K562 (cell line): ENCODE measurements at regions not wholly inside any gene's neighbourhood (a gene's known extent, or its start where the extent isn't known, plus 50 kb on each side); places are given as distances from the start of the nearest gene placed in this dataset.

Experiments used
- ATAC-seq: fragments of 200-7000 bp; cut with Tn5 transposase; 3 replicates; pipeline ENCODE4 v1.9.1; 2020; ENCODE audit warnings: moderate library complexity
- BruUV-seq: library from RNA; stranded (reverse); fragments of 400-500 nt; replicated peaks from 2 replicates; lab custom pipeline; 2021; lab: Mats Ljungman, UMichigan
- CTCF ChIA-PET: fragments of 300-600 bp; formaldehyde crosslinking; extraction: SDS; loops from one replicate; lab custom pipeline; 2021; ENCODE audit warnings: low intra/inter-chr PET ratio; lab: Yijun Ruan, JAX
- POLR2A ChIA-PET: fragments of 300-600, 350-650 bp; sonication (Branson Sonifier 250); formaldehyde crosslinking; extraction: SDS; loops from one replicate; lab custom pipeline; 2021; ENCODE audit warnings: antibody characterized with exemption, inconsistent platforms; lab: Yijun Ruan, JAX
- DNase-seq, 4 experiments: peaks; one replicate each; pipeline versions ENCODE4 v3.0.0 to v3.0.0-alpha.2; 2011 to 2018; ENCODE audit warnings: low spot score in 3 of 4, mixed read lengths in 3 of 4; ENCODE audit errors: extremely low read depth in 1 of 4
- FAIRE-seq: peaks from 2 replicates; lab custom pipeline; 2011; peaks lifted over from hg19 to GRCh38; lab: Jason Lieb, UNC
- H2AFZ ChIP-seq: 2 replicates; pipeline ENCODE4 v1.6.0; 2011; ENCODE audit warnings: low read depth, low read length, control low read depth, inconsistent platforms
- H3K27ac ChIP-seq: fragments of 200-600 bp; 3 replicates; pipeline ENCODE4 v1.8.0; 2011; ENCODE audit warnings: low read depth, mild to moderate bottlenecking, control low read depth, inconsistent platforms, low read length, moderate library complexity, mixed read lengths; ENCODE audit errors: extremely low read depth
- H3K27me3 ChIP-seq, 2 experiments: fragments of 300-600 bp in 1 of 2; 2 replicates in 1 of 2; 3 replicates in 1 of 2; pipeline versions ENCODE4 v1.6.0 to v1.8.0; 2011; ENCODE audit warnings: inconsistent platforms in 2 of 2, low read length in 2 of 2, mild to moderate bottlenecking in 1 of 2, mixed read lengths in 1 of 2, moderate library complexity in 1 of 2; ENCODE audit not compliant: control insufficient read depth in 2 of 2, insufficient read depth in 2 of 2
- H3K36me3 ChIP-seq: fragments of 300-600 bp; 3 replicates; pipeline ENCODE4 v1.8.0; 2011; ENCODE audit warnings: mild to moderate bottlenecking, low read length, inconsistent platforms; ENCODE audit not compliant: control insufficient read depth, insufficient read depth
- H3K4me1 ChIP-seq, 2 experiments: fragments of 200-600 bp in 1 of 2; replicated peaks in 1 of 2; 2 replicates in 1 of 2; 3 replicates in 1 of 2; pipeline versions ENCODE4 v1.5.1 to v1.8.0; 2011; ENCODE audit warnings: inconsistent platforms in 2 of 2, low read length in 2 of 2, mild to moderate bottlenecking in 1 of 2, mixed read lengths in 1 of 2, moderate library complexity in 1 of 2; ENCODE audit not compliant: control insufficient read depth in 2 of 2, insufficient read depth in 2 of 2
- H3K4me2 ChIP-seq: 2 replicates; pipeline ENCODE4 v1.6.1; 2011; ENCODE audit warnings: low read length, control low read depth, inconsistent platforms, mixed read lengths; ENCODE audit not compliant: insufficient read depth
- H3K4me3 ChIP-seq: fragments of 200-600 bp; sonication (generic), shearing (Covaris generic); 2 replicates; pipeline ENCODE4 v1.5.1; 2016; ENCODE audit warnings: control low read depth, inconsistent platforms
- H3K79me2 ChIP-seq: fragments of 200-600 bp; 3 replicates; pipeline ENCODE4 v1.8.0; 2011; ENCODE audit warnings: low read length, inconsistent platforms; ENCODE audit not compliant: control insufficient read depth, insufficient read depth
- H3K9ac ChIP-seq, 2 experiments: 2 replicates each; pipeline versions ENCODE4 v1.6.0 to v1.6.1; 2011; ENCODE audit warnings: low read depth in 2 of 2, low read length in 2 of 2, control low read depth in 1 of 2, inconsistent platforms in 1 of 2, mild to moderate bottlenecking in 1 of 2, mixed read lengths in 1 of 2; ENCODE audit not compliant: insufficient read depth in 1 of 2
- H3K9me1 ChIP-seq: one replicate; pipeline ENCODE4 v1.6.0; 2011; ENCODE audit warnings: inconsistent platforms, mild to moderate bottlenecking, low read length, moderate library complexity; ENCODE audit not compliant: control insufficient read depth, insufficient read depth
- H3K9me3 ChIP-seq: replicated peaks from 2 replicates; pipeline ENCODE4 v1.5.1; 2011; ENCODE audit warnings: low read depth, low read length, inconsistent platforms; ENCODE audit not compliant: control insufficient read depth, insufficient read depth
- H4K20me1 ChIP-seq: replicated peaks from 2 replicates; pipeline ENCODE4 v1.6.1; 2011; ENCODE audit warnings: low read length, inconsistent platforms, mixed read lengths; ENCODE audit not compliant: control insufficient read depth, insufficient read depth
- ARID3B ChIP-seq: fragments of 250-450 bp; sonication (Bioruptor Pico); IDR thresholded peaks from 2 replicates; pipeline ENCODE4 v1.4.0; 2020; ENCODE audit warnings: borderline replicate concordance
- C11orf30 ChIP-seq: fragments of 450-650 bp; IDR thresholded peaks from 2 replicates; pipeline ENCODE4 v1.6.1; 2016; ENCODE audit warnings: low read depth, mild to moderate bottlenecking
- EHMT2 ChIP-seq: fragments of 450-650 bp; IDR thresholded peaks from 2 replicates; pipeline ENCODE4 v1.6.1; 2018; ENCODE audit warnings: antibody characterized with exemption
- ELF1 ChIP-seq: fragments of 200-800 bp; sonication (Bioruptor generic); IDR thresholded peaks from 2 replicates; pipeline ENCODE4 v1.6.1; 2016; ENCODE audit warnings: missing genetic modification characterization, missing compliant biosample characterization
- FOXO4 ChIP-seq: fragments of 450-650 bp; formaldehyde crosslinking; IDR thresholded peaks from 2 replicates; pipeline ENCODE4 v1.4.0; 2020; ENCODE audit warnings: mild to moderate bottlenecking, moderate library complexity
- GTF2E2 ChIP-seq: fragments of 200-800 bp; sonication (Bioruptor generic); IDR thresholded peaks from 2 replicates; pipeline ENCODE4 v1.6.1; 2016; ENCODE audit warnings: missing genetic modification characterization, missing compliant biosample characterization
- HLTF ChIP-seq: fragments of 450-650 bp; IDR thresholded peaks from 2 replicates; pipeline ENCODE4 v1.6.1; 2016
- IFI16 ChIP-seq: fragments of 250-450 bp; sonication (Bioruptor Pico); IDR thresholded peaks from 2 replicates; pipeline ENCODE4 v2.1.2; 2022; ENCODE audit warnings: mild to moderate bottlenecking, inconsistent platforms
- MAFK ChIP-seq: IDR thresholded peaks from 2 replicates; pipeline ENCODE4 v1.6.1; 2011; ENCODE audit warnings: low read length, improper control_type of control experiment
- NFE2L1 ChIP-seq: fragments of 450-650 bp; IDR thresholded peaks from 2 replicates; pipeline ENCODE4 v1.6.1; 2016; ENCODE audit warnings: missing genetic modification characterization, low read depth, mild to moderate bottlenecking, missing compliant biosample characterization, moderate library complexity, borderline replicate concordance
- SLC30A9 ChIP-seq: fragments of 250-450 bp; sonication (Bioruptor Pico); IDR thresholded peaks from 2 replicates; pipeline ENCODE4 v1.8.0; 2022; ENCODE audit warnings: mild to moderate bottlenecking, moderate library complexity
- SMAD4 ChIP-seq: fragments of 250-450 bp; sonication (Bioruptor Pico); conservative IDR thresholded peaks from 2 replicates; pipeline ENCODE4 v1.8.0; 2021; ENCODE audit warnings: inconsistent platforms, mild to moderate bottlenecking, moderate library complexity
- SRF ChIP-seq, 2 experiments: fragments of 250-450, 450-650 bp in 1 of 2; sonication (Bioruptor Pico) in 1 of 2; sonication (generic) in 1 of 2; formaldehyde crosslinking; IDR thresholded peaks; 2 replicates each; pipeline versions ENCODE4 v1.5.0 to v1.5.1; 2020 to 2022; ENCODE audit warnings: mild to moderate bottlenecking in 1 of 2, missing genetic modification reagents in 1 of 2
- TCFL5 ChIP-seq: fragments of 250-450 bp; sonication (Bioruptor Pico); conservative IDR thresholded peaks from 2 replicates; pipeline ENCODE4 v1.6.1; 2021; ENCODE audit warnings: mild to moderate bottlenecking, moderate library complexity, matching md5 sums
- ZFP30 ChIP-seq: fragments of 250-450 bp; sonication (Bioruptor Pico); IDR thresholded peaks from 2 replicates; pipeline ENCODE4 v1.8.0; 2022; ENCODE audit warnings: moderate library complexity, mild to moderate bottlenecking, inconsistent platforms, borderline replicate concordance
- ZNF197 ChIP-seq: fragments of 200-800 bp; sonication (Bioruptor generic); IDR thresholded peaks from 2 replicates; pipeline ENCODE4 v1.6.1; 2016; ENCODE audit warnings: low read depth, missing genetic modification characterization, missing compliant biosample characterization
- ZNF316 ChIP-seq: fragments of 450-650 bp; IDR thresholded peaks from 2 replicates; pipeline ENCODE4 v1.6.1; 2016
- WGBS: fragments of 100-300 bp; shearing (Covaris generic); methylation state at CpG from one replicate; pipeline ENCODE4 v1.1.6; 2016; ENCODE audit warnings: low coverage, mixed read lengths; ENCODE audit not compliant: insufficient coverage; ENCODE audit errors: missing lambda C conversion rate; 5-methylcytosine and 5-hydroxymethylcytosine counted together
- in situ Hi-C: fragments of 300-500 bp; cut with MboI; formaldehyde crosslinking; loops from 4 replicates; pipeline ENCODE4 v1.15.0; 2018; ENCODE audit warnings: inconsistent platforms, mixed read lengths
- intact Hi-C: fragments of 100-400 bp; cut with micrococcal nuclease; formaldehyde crosslinking; loops from 2 replicates; pipeline ENCODE4 v1.14.2; 2022

- no peaks in the 10 kb centered on the region for H4K20me1 ChIP-seq
- no peaks in the 10 kb centered on the region for H3K4me1 ChIP-seq
- no peak overlapping the region for H3K4me3 ChIP-seq
- no peaks in the 10 kb centered on the region for H3K9me3 ChIP-seq
- no peak overlapping the region for H2AFZ ChIP-seq
- no peak overlapping the region for H3K4me2 ChIP-seq
- ATAC-seq (no peak), FAIRE-seq (no peak), DNase-seq (no peak)
- H3K27ac ChIP-seq: no peak overlapping the region
- intact Hi-C loops (no loop called here), in situ Hi-C loops (no loop called here)
- WGBS: 0% methylated on average over 1 of the region's 1 CpG
- no peak overlapping the region for H3K9ac ChIP-seq
- no peaks in the 10 kb centered on the region for H3K27me3 ChIP-seq
- H3K9me1 ChIP-seq: no peaks in the 10 kb centered on the region
- CTCF ChIA-PET: no interaction called here
- no peaks in the 10 kb centered on the region for H3K79me2 ChIP-seq
- TF ChIP-seq IFI16 (no peak), C11orf30 (0 out of 2 replicates have a peak, but pooled peaks have one; percentile 11), SLC30A9 (no peak), ZNF197 (no peak), ZFP30 (no peak), HLTF (no peak), ZNF316 (peak; percentile 50; the same call in 1 of the 2 replicates), ELF1 (no peak), MAFK (no peak)
- POLR2A ChIA-PET: no interaction called here
- BruUV-seq: no TSS peak
- no peaks in the 10 kb centered on the region for H3K36me3 ChIP-seq
Observed at GRCh38 chr4:45349859-45350258, 623.5 kb upstream of the GNPDA2 start.

- TF ChIP-seq SRF (CRISPR knock-in tag; IDR thresholded peaks at IDR 0.05): no peak
- no peak for TF ChIP-seq ARID3B (CRISPR knock-in tag)
- no peak for TF ChIP-seq EHMT2
- TF ChIP-seq GTF2E2 (tag): no peak
- TF ChIP-seq SMAD4 (CRISPR knock-in tag): no peak
- TF ChIP-seq FOXO4 (CRISPR knock-in tag): no peak
- no peak for TF ChIP-seq NFE2L1
- no peak for TF ChIP-seq TCFL5 (CRISPR knock-in tag)
- POLR2A ChIA-PET: no interaction called here
Observed at GRCh38 chr4:45346816-45347435, 620.6 kb upstream of the GNPDA2 start.

More at GRCh38 chr4:45346816-45347435, 620.6 kb upstream of the GNPDA2 start:
- no peaks in the 10 kb centered on the region for H3K36me3 ChIP-seq
- no TSS peak for BruUV-seq
- H3K9me3 ChIP-seq: no peaks in the 10 kb centered on the region
- H4K20me1 ChIP-seq: no peaks in the 10 kb centered on the region
- in situ Hi-C loops: no loop called here
- no peaks in the 10 kb centered on the region for H3K79me2 ChIP-seq
- no peaks in the 10 kb centered on the region for H3K9me1 ChIP-seq
- DNase-seq (no peak), ATAC-seq (no peak), FAIRE-seq (no peak)
- H3K9ac ChIP-seq: no peak overlapping the region
- no peaks in the 10 kb centered on the region for H3K4me1 ChIP-seq
- 0% methylated on average over 4 of the region's 4 CpGs for WGBS
- intact Hi-C loops: no loop called here
- no peak overlapping the region for H2AFZ ChIP-seq
- no peak overlapping the region for H3K4me2 ChIP-seq
- no peaks in the 10 kb centered on the region for H3K27me3 ChIP-seq
- H3K4me3 ChIP-seq: no peak overlapping the region
- no peak overlapping the region for H3K27ac ChIP-seq
- CTCF ChIA-PET: no interaction called here
